ENCODE measurements at regions not wholly inside any gene's neighbourhood (a gene's known extent, or its start where the extent isn't known, plus 50 kb on each side); places are given as distances from the start of the nearest gene placed in this dataset.

DNA sequence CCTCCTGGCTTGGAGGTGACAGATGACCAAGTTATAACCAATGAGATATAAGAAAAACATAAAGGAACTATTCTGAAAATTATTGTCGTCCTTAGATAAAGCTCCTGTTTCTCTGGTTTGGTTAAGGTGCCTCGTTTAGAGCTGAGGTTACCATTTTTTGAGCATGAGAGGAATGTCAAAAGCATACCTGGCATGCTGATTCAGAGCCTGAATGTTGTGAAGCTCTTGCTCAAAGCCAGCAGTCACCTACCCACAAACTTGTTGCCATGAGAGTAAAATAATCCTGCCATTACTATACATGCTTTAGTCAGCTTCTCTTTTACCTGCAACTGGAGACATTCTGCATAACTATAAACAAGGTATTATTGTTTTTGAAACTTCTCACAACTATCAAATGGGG is 1116.2 kb downstream of the DIAPH3 start:
- TF ChIP-seq POLR2A (IDR thresholded peaks at IDR 0.05): no peak
- TF ChIP-seq, protein P1, sequence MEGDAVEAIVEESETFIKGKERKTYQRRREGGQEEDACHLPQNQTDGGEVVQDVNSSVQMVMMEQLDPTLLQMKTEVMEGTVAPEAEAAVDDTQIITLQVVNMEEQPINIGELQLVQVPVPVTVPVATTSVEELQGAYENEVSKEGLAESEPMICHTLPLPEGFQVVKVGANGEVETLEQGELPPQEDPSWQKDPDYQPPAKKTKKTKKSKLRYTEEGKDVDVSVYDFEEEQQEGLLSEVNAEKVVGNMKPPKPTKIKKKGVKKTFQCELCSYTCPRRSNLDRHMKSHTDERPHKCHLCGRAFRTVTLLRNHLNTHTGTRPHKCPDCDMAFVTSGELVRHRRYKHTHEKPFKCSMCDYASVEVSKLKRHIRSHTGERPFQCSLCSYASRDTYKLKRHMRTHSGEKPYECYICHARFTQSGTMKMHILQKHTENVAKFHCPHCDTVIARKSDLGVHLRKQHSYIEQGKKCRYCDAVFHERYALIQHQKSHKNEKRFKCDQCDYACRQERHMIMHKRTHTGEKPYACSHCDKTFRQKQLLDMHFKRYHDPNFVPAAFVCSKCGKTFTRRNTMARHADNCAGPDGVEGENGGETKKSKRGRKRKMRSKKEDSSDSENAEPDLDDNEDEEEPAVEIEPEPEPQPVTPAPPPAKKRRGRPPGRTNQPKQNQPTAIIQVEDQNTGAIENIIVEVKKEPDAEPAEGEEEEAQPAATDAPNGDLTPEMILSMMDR (IDR thresholded peaks at IDR 0.05): no peak
